ENCODE measurements at regions not wholly inside any gene's neighbourhood (a gene's known extent, or its start where the extent isn't known, plus 50 kb on each side); places are given as distances from the start of the nearest gene placed in this dataset.

- TF ChIP-seq POLR2AphosphoS5 (IDR thresholded peaks at IDR 0.05) (no peak), CTCF (IDR thresholded peaks at IDR 0.05) (no peak)
Observed at GRCh38 chr7:68717176-68717575, 881.1 kb upstream of the AUTS2 start.
